Activated T-helper 1 cell treated with anti-CD3 and anti-CD28 coated beads, Interleukin-12 subunit alpha, Interleukin-12 subunit beta, Interleukin-2, Interleukin-4 antibody, amounts not matched to agents 30 ng/mL and 10 ng/mL and 1 ng/mL, durations not matched to agents 14 hours and 24 hours and 36 hours (primary cell): ENCODE measurements at regions not wholly inside any gene's neighbourhood (a gene's known extent, or its start where the extent isn't known, plus 50 kb on each side); places are given as distances from the start of the nearest gene placed in this dataset.
"Not testable (repeated sequence)": the region's sequence is repeated elsewhere in the genome, so short reads cannot be mapped to it uniquely, and the experiment has no call there.

Experiments
- DNase-seq: peaks from one replicate; pipeline ENCODE4 v3.0.0; 2021; ENCODE audit warnings: low spot score
- H3K27ac Mint-ChIP-seq: one replicate; pipeline ENCODE4 v1.8.0; 2021; ENCODE audit warnings: mild to moderate bottlenecking, mixed read lengths
- H3K27me3 Mint-ChIP-seq: one replicate; pipeline ENCODE4 v1.8.0; 2022; ENCODE audit warnings: mild to moderate bottlenecking, moderate library complexity, mixed read lengths; ENCODE audit not compliant: insufficient read depth
- H3K36me3 Mint-ChIP-seq: one replicate; pipeline ENCODE4 v1.8.0; 2021; ENCODE audit warnings: low read depth, mixed read lengths
- H3K4me1 Mint-ChIP-seq: one replicate; pipeline ENCODE4 v1.8.0; 2021; ENCODE audit warnings: low read depth, mixed read lengths
- H3K4me3 Mint-ChIP-seq: one replicate; pipeline ENCODE4 v1.8.0; 2021; ENCODE audit warnings: mild to moderate bottlenecking, moderate library complexity, mixed read lengths
- H3K9me3 Mint-ChIP-seq: one replicate; pipeline ENCODE4 v1.8.0; 2021; ENCODE audit warnings: mixed read lengths
- intact Hi-C: fragments of 100-400 bp; cut with micrococcal nuclease; formaldehyde crosslinking; loops from one replicate; pipeline ENCODE4 v1.15.1; 2024

DNA sequence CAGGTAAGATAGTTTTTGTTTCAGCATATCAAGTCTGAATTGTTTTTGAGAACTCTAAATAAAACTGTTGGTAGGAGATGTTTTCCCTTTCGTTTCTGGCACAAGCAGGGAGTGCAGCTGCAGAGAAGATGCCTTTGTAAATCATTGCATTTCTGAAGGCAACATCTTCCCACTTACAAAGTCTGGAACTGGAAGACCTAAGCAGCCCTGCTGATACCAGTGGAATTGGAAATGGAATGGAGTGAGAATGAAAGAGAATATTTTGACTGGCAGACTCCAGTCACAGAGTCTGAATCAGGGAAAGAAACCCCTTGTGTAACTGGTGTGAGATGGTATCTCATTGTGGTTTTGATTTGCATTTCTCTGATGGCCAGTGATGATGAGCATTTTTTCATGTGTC, 815.6 kb downstream of the LTN1 start:
- intact Hi-C loops, result no loop called here
- H3K27me3 Mint-ChIP-seq, result no peaks in the 10 kb centered on the region
- H3K9me3 Mint-ChIP-seq, result no peaks in the 10 kb centered on the region
- H3K36me3 Mint-ChIP-seq, result no peaks in the 10 kb centered on the region
- no peak overlapping the region for H3K27ac Mint-ChIP-seq
- no peak for DNase-seq
- H3K4me1 Mint-ChIP-seq, result no peaks in the 10 kb centered on the region
- no peak overlapping the region for H3K4me3 Mint-ChIP-seq

DNA sequence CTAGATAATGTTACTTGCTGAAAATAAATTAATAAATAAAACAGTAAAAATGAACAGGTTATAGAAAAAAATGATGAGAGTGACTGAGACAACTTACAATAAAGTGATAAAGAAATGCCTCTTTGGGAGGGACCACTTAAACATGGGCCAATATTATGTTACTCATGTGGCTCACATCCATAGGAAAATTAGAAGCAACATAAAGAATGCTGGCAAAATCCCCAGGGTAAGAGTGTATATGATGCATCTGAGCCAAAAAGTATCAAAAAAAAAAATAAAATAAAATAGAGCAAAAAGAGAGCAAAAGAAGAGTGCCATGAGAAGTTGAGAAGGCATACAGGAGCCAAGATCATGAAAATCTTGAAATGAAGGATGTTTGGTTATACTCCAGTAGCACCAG, 818.0 kb downstream of the LTN1 start:
- Mint-ChIP-seq H3K9me3 (no peaks in the 10 kb centered on the region), H3K4me1 (no peaks in the 10 kb centered on the region), H3K4me3 (no peak overlapping the region), H3K27me3 (no peaks in the 10 kb centered on the region), H3K36me3 (no peaks in the 10 kb centered on the region), H3K27ac (no peak overlapping the region)
- no peak for DNase-seq
- intact Hi-C loops, result no loop called here

DNA sequence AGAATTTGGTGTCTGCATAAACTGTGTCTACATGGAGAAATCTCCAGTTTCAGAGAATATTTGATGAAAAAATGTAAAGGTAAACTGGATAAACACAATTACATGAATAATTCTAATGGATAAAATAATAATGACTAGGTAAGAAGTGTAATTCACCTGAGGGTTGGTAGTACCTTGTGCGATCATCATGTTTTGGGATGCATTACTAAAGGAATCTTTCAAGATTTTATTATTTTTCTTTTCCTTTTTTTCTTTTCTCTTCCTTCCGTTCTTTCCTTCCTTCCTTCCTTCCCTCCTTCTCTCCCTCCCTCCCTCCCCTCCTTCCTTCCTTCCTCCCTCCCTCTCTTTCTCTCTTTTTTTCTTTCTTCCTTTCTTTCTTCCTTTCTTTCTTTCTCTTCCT, 818.7 kb downstream of the LTN1 start:
- H3K36me3 Mint-ChIP-seq, result no peaks in the 10 kb centered on the region
- H3K4me3 Mint-ChIP-seq, result no peak overlapping the region
- intact Hi-C loops, result no loop called here
- H3K4me1 Mint-ChIP-seq, result no peaks in the 10 kb centered on the region
- DNase-seq, result no peak
- H3K9me3 Mint-ChIP-seq, result no peaks in the 10 kb centered on the region
- no peaks in the 10 kb centered on the region for H3K27me3 Mint-ChIP-seq
- H3K27ac Mint-ChIP-seq, result no peak overlapping the region

DNA sequence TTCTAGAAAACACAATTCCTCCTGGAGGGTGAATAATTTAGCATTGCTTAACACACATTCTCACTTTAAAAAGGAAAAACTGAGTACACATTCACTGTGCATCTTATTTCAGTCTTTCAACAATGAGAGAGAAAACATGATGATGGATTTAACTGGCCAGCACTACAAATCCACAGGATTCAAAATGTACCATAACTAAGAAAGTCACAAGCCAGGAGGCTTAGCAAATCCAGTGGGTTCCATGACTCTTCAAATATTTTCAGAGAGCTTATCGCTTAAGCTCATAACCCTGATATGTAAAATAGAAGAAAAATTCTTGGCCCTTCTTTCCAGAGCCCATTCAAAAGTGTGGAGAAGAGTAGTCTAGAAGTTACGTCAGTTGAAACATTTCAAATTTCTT, 820.3 kb downstream of the LTN1 start:
- Mint-ChIP-seq H3K27ac (no peak overlapping the region), H3K9me3 (no peaks in the 10 kb centered on the region), H3K36me3 (no peaks in the 10 kb centered on the region), H3K4me1 (no peaks in the 10 kb centered on the region), H3K27me3 (no peaks in the 10 kb centered on the region), H3K4me3 (no peak overlapping the region)
- intact Hi-C loops, result no loop called here
- DNase-seq, result no peak

DNA sequence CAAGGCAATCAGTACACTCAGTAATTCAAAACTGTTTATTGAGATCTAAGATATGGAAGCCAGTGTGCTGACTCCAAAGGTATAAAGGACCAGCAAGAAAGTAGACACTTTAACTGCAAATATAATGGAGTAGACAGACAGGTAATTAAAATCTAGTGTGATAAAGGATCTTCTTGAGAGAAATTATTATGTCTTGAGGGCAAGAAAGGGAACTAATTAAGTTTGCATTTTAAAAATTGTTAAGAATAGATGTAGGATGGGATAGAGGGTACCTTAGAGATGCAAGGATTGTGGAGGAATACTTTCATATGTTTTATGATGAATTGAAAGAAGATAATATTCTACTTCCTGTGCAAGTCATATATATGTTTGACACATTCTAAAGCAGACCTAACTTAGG, 825.3 kb downstream of the LTN1 start:
- DNase-seq, result no peak
- H3K27ac Mint-ChIP-seq, result no peak overlapping the region
- peaks cover 7% of the 10 kb centered on the region for H3K9me3 Mint-ChIP-seq
- H3K36me3 Mint-ChIP-seq, result no peaks in the 10 kb centered on the region
- H3K4me1 Mint-ChIP-seq, result no peaks in the 10 kb centered on the region
- H3K4me3 Mint-ChIP-seq, result no peak overlapping the region
- intact Hi-C loops, result no loop called here
- no peaks in the 10 kb centered on the region for H3K27me3 Mint-ChIP-seq

DNA sequence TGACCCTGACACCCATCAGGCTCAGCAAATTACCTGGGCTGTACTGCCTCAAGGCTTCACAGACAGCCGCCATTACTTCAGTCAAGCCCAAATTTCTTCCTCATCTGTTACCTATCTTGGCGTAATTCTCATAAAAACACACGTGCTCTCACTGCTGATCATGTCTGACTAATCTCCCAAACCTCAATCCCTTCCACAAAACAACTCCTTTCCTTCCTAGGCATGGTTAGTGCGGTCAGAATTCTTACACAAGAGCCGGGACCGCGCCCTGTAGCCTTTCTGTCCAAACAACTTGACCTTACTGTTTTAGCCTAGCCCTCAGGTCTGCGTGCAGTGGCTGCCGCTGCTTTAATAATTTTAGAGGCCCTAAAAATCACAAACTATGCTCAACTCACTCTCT, 828.2 kb downstream of the LTN1 start:
- DNase-seq, H3K27ac Mint-ChIP-seq: not testable (repeated sequence)

DNA sequence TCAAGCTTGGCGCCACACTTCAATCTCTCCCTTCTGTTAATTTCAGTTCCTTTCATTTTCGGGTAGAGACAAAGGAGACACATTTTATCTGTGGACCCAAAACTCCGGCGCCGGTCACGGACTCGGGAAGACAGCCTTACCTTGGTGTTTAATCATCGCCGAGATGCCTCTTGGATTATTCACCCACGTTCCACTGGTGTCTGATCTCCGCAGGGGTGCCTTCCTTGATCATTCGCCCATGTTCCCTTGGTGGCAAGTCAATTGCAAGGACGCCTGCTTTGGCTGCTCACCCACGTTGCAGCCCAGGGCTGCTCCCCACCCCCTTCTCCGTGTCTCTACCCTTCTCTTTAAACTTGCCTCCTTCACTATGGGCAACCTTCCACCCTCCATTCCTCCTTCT, 830.6 kb downstream of the LTN1 start:
- H3K9me3 Mint-ChIP-seq, DNase-seq, H3K27ac Mint-ChIP-seq, H3K27me3 Mint-ChIP-seq, H3K4me1 Mint-ChIP-seq, intact Hi-C loops, H3K4me3 Mint-ChIP-seq, H3K36me3 Mint-ChIP-seq: not testable (repeated sequence)

More for the DNA sequence above, 828.2 kb downstream of the LTN1 start:
- H3K4me1 Mint-ChIP-seq, intact Hi-C loops, H3K36me3 Mint-ChIP-seq, H3K27me3 Mint-ChIP-seq, H3K9me3 Mint-ChIP-seq, H3K4me3 Mint-ChIP-seq: not testable (repeated sequence)

DNA sequence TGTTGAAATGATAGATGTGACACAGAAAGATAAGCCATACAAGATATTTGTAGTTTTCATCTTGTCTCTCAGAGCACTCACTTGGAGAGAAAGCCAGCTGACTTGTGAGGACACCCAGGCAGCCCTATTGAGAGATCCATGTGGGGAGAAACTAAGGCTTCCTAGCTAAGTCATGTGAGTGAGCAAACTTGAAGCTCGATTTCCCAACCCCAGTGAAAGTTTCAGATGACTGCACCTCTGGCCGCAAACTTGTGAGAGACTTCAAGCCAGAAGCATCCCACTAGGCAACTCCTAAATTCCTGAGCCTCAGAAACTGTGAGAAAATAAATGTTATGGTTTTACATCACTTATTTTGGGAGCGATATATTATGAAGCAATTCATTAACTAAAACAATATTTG, 832.3 kb downstream of the LTN1 start:
- no peak for DNase-seq
- H3K4me3 Mint-ChIP-seq, result no peak overlapping the region
- no peak overlapping the region for H3K27ac Mint-ChIP-seq
- intact Hi-C loops, result no loop called here
- no peaks in the 10 kb centered on the region for H3K36me3 Mint-ChIP-seq
- H3K9me3 Mint-ChIP-seq, result peaks cover 7% of the 10 kb centered on the region
- H3K27me3 Mint-ChIP-seq, result no peaks in the 10 kb centered on the region
- H3K4me1 Mint-ChIP-seq, result no peaks in the 10 kb centered on the region

DNA sequence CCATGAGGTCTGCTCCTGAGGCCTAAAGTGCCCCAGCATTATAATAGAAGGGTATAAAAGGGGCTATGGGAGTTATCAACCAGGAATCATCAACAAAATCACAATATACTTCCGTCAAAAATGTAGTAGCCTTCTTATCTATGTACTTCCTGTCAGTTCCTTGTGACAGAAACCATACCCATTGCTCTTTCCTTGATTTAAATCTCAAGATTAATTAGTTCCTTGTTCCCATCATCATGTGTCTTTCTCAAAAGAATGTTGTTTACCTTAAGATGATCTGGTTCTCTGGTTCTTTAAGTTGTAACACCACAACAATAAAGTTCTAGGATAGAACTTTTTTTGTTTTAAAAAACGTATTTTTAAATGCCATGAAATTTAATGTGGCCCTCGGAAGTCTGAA, 833.3 kb downstream of the LTN1 start:
- Mint-ChIP-seq H3K4me1 (no peaks in the 10 kb centered on the region), H3K36me3 (no peaks in the 10 kb centered on the region), H3K9me3 (peaks cover 7% of the 10 kb centered on the region), H3K4me3 (no peak overlapping the region), H3K27ac (no peak overlapping the region), H3K27me3 (no peaks in the 10 kb centered on the region)
- intact Hi-C loops, result no loop called here
- DNase-seq, result no peak

DNA sequence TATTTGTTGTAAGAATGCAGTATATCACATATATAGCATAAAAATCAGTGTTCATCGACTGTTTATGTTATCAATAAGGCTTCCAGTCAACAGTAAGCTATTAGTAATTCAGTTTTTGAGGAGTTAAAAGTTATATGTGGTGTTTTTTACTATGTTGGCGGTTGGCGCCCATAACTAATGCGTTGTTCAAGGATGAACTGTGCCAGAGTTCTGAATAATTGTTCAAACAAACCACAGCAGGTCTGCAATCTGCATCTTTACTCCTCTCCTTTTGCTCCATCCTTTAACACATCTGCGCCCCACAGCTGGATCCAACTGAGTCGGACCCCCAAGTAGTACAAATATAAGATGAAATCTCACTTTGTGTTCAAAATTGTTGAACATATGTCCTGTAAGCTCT, 836.1 kb downstream of the LTN1 start:
- Mint-ChIP-seq H3K9me3 (no peaks in the 10 kb centered on the region), H3K4me1 (no peaks in the 10 kb centered on the region), H3K36me3 (no peaks in the 10 kb centered on the region), H3K27me3 (no peaks in the 10 kb centered on the region), H3K4me3 (no peak overlapping the region), H3K27ac (no peak overlapping the region)
- no peak for DNase-seq
- intact Hi-C loops, result no loop called here

DNA sequence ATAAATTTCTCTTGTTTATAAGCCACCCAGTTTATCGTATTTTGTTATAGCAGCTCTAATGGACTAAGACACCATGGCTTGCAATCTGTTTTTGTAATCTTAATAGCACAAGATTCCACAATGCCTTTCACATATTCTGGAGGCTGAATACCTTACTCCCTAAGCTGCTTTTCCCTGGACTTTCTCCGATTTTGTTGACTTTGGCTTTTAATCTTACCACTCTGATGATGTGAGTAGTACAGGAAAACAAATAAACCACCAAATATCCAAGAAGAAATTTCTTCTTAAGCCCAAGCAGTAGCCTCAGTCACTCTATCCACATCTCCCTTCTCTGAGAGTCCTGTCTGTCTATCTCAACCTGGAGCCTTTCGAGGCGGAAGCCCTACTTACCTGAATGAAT, 838.6 kb downstream of the LTN1 start:
- Mint-ChIP-seq H3K27me3 (no peaks in the 10 kb centered on the region), H3K4me3 (no peak overlapping the region), H3K9me3 (no peaks in the 10 kb centered on the region), H3K27ac (no peak overlapping the region), H3K4me1 (no peaks in the 10 kb centered on the region), H3K36me3 (no peaks in the 10 kb centered on the region)
- intact Hi-C loops, result no loop called here
- DNase-seq, result no peak

DNA sequence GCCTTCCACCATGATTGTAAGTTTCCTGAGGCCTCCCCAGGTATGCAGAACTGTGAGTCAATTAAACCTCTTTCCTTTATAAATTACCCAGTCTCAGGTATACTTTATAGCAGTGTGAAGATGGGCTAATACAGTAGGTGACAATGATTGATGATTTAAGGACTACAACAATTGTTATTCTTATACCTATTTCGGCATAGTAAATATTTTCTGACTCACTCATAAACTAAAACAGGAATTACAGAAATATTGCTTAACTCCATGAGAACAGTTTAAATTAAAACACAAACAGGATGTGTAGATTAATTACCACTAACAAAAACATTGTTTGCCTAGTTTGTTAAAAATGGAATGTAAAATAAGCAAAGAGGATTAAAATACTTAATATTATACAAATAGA, 839.9 kb downstream of the LTN1 start:
- Mint-ChIP-seq H3K27ac (no peak overlapping the region), H3K27me3 (no peaks in the 10 kb centered on the region), H3K4me1 (no peaks in the 10 kb centered on the region), H3K9me3 (no peaks in the 10 kb centered on the region), H3K4me3 (no peak overlapping the region), H3K36me3 (no peaks in the 10 kb centered on the region)
- intact Hi-C loops, result no loop called here
- DNase-seq, result no peak

DNA sequence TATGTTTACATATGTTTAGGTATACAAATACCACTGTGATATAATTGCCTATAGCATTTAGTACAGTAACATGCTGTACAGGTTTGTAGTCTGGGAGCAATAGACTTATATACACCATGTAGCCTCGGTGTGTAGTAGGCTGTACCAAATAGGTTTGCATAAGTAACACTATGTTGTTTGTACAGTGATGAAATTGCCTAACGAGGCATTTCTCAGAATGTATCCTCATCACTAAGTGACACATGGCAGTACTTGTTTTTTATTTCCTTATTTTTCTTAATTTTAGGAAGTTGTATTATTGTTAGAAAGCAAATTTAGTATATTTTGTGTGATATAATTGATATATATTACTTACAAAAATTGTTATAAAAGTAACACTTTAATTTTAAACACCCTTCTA, 840.9 kb downstream of the LTN1 start:
- Mint-ChIP-seq H3K4me3 (no peak overlapping the region), H3K36me3 (no peaks in the 10 kb centered on the region), H3K9me3 (no peaks in the 10 kb centered on the region), H3K4me1 (no peaks in the 10 kb centered on the region), H3K27ac (no peak overlapping the region), H3K27me3 (no peaks in the 10 kb centered on the region)
- intact Hi-C loops, result no loop called here
- DNase-seq, result no peak

DNA sequence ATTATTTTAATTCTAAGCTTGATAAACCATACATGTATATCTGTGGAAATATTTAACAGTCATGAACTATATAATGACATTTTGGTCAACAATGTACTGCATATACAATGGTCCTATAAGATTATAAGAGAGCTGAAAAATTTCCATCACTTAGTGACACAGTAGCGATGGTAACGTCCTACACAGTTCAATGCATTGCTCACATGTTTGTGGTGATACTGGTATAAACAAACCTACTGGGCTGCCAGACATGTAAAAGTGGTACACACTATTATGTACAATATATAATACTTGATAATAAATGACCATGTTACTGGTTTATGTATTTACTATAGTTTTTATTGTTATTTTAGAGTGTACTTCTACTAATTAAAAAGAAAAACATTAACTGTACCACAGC, 841.9 kb downstream of the LTN1 start:
- Mint-ChIP-seq H3K27ac (no peak overlapping the region), H3K27me3 (no peaks in the 10 kb centered on the region), H3K36me3 (no peaks in the 10 kb centered on the region), H3K9me3 (no peaks in the 10 kb centered on the region), H3K4me3 (no peak overlapping the region), H3K4me1 (no peaks in the 10 kb centered on the region)
- no peak for DNase-seq
- intact Hi-C loops, result no loop called here
